KMS-11 (cell line): ENCODE measurements at regions not wholly inside any gene's neighbourhood (a gene's known extent, or its start where the extent isn't known, plus 50 kb on each side); places are given as distances from the start of the nearest gene placed in this dataset.
"Not testable (repeated sequence)": the region's sequence is repeated elsewhere in the genome, so short reads cannot be mapped to it uniquely, and the experiment has no call there.

Experiments used
- H2AFZ ChIP-seq: fragments of 200-600 bp; sonication (generic); 2 replicates; pipeline ENCODE4 v1.6.1; 2016; ENCODE audit warnings: antibody characterized with exemption, mixed run types, low read depth
- H3K27ac ChIP-seq: fragments of 200-600 bp; sonication (generic); 2 replicates; pipeline ENCODE4 v1.6.1; 2016; ENCODE audit warnings: mild to moderate bottlenecking, mixed run types
- H3K27me3 ChIP-seq: fragments of 200-600 bp; sonication (generic); 2 replicates; pipeline ENCODE4 v1.6.1; 2017; ENCODE audit warnings: mild to moderate bottlenecking, low read depth, mixed run types, moderate library complexity; ENCODE audit not compliant: insufficient read depth
- H3K36me3 ChIP-seq: fragments of 200-600 bp; sonication (generic); 2 replicates; pipeline ENCODE4 v1.6.1; 2017; ENCODE audit warnings: mild to moderate bottlenecking, mixed run types; ENCODE audit not compliant: insufficient read depth
- H3K4me1 ChIP-seq: fragments of 200-600 bp; sonication (generic); 2 replicates; pipeline ENCODE4 v1.6.1; 2016; ENCODE audit warnings: mild to moderate bottlenecking, low read depth, mixed run types; ENCODE audit not compliant: poor library complexity, severe bottlenecking
- H3K4me2 ChIP-seq: fragments of 200-600 bp; sonication (generic); 2 replicates; pipeline ENCODE4 v1.7.0; 2016; ENCODE audit warnings: mild to moderate bottlenecking, mixed run types
- H3K4me3 ChIP-seq: fragments of 200-600 bp; sonication (generic); IDR thresholded peaks from 2 replicates; pipeline ENCODE4 v1.6.1; 2017; ENCODE audit warnings: low read depth, low read length, mixed read lengths; ENCODE audit not compliant: insufficient read depth
- H3K79me2 ChIP-seq: fragments of 200-600 bp; sonication (generic); 2 replicates; pipeline ENCODE4 v1.6.1; 2016; ENCODE audit warnings: low read depth, mixed run types; ENCODE audit not compliant: insufficient read depth
- H3K9ac ChIP-seq: fragments of 200-600 bp; sonication (generic); 2 replicates; pipeline ENCODE4 v1.6.1; 2016; ENCODE audit warnings: mild to moderate bottlenecking, mixed run types
- H4K20me1 ChIP-seq: fragments of 200-600 bp; sonication (generic); 2 replicates; pipeline ENCODE4 v1.6.1; 2016; ENCODE audit warnings: mild to moderate bottlenecking, mixed run types; ENCODE audit not compliant: insufficient read depth

GRCh38 chr2:111580616-111581015 lies 303.4 kb downstream of the ANAPC1 start:
- H3K9ac ChIP-seq, H3K4me3 ChIP-seq, H3K27ac ChIP-seq, H3K4me2 ChIP-seq, H4K20me1 ChIP-seq, H3K36me3 ChIP-seq, H2AFZ ChIP-seq, H3K4me1 ChIP-seq, H3K79me2 ChIP-seq, H3K27me3 ChIP-seq: not testable (repeated sequence)

- not testable (repeated sequence) for H3K79me2 ChIP-seq, H3K4me3 ChIP-seq, H3K4me2 ChIP-seq, H3K4me1 ChIP-seq, H4K20me1 ChIP-seq, H3K36me3 ChIP-seq, H3K27ac ChIP-seq, H3K9ac ChIP-seq, H2AFZ ChIP-seq, H3K27me3 ChIP-seq
Measured at GRCh38 chr2:111582090-111582489, 301.9 kb downstream of the ANAPC1 start.

GRCh38 chr2:111583480-111583879 lies 300.5 kb downstream of the ANAPC1 start:
- not testable (repeated sequence) for H3K27ac ChIP-seq, H3K4me1 ChIP-seq, H3K27me3 ChIP-seq, H3K79me2 ChIP-seq, H3K4me3 ChIP-seq, H4K20me1 ChIP-seq, H3K4me2 ChIP-seq, H3K36me3 ChIP-seq, H2AFZ ChIP-seq, H3K9ac ChIP-seq

- not testable (repeated sequence) for H2AFZ ChIP-seq, H3K4me2 ChIP-seq, H3K36me3 ChIP-seq, H4K20me1 ChIP-seq, H3K9ac ChIP-seq, H3K4me1 ChIP-seq, H3K79me2 ChIP-seq, H3K4me3 ChIP-seq, H3K27me3 ChIP-seq, H3K27ac ChIP-seq
Measured at GRCh38 chr2:111584540-111584939, 299.5 kb downstream of the ANAPC1 start.

GRCh38 chr2:111584950-111585349 lies 299.0 kb downstream of the ANAPC1 start:
- not testable (repeated sequence) for H4K20me1 ChIP-seq, H3K27ac ChIP-seq, H3K9ac ChIP-seq, H2AFZ ChIP-seq, H3K4me2 ChIP-seq, H3K79me2 ChIP-seq, H3K36me3 ChIP-seq, H3K4me3 ChIP-seq, H3K27me3 ChIP-seq, H3K4me1 ChIP-seq

GRCh38 chr2:111586014-111586413 lies 298.0 kb downstream of the ANAPC1 start:
- H4K20me1 ChIP-seq, H2AFZ ChIP-seq, H3K4me1 ChIP-seq, H3K9ac ChIP-seq, H3K4me3 ChIP-seq, H3K79me2 ChIP-seq, H3K27me3 ChIP-seq, H3K36me3 ChIP-seq, H3K4me2 ChIP-seq, H3K27ac ChIP-seq: not testable (repeated sequence)

- not testable (repeated sequence) for H2AFZ ChIP-seq, H4K20me1 ChIP-seq, H3K4me2 ChIP-seq, H3K27ac ChIP-seq, H3K9ac ChIP-seq, H3K79me2 ChIP-seq, H3K4me3 ChIP-seq, H3K27me3 ChIP-seq, H3K36me3 ChIP-seq
- peaks cover 21% of the 10 kb centered on the region for H3K4me1 ChIP-seq
Measured at GRCh38 chr2:111595072-111595471, 288.9 kb downstream of the ANAPC1 start.
